K562 (cell line): ENCODE measurements at regions not wholly inside any gene's neighbourhood (a gene's known extent, or its start where the extent isn't known, plus 50 kb on each side); places are given as distances from the start of the nearest gene placed in this dataset.

ENCODE experiments used
- ATAC-seq: fragments of 200-7000 bp; cut with Tn5 transposase; 3 replicates; pipeline ENCODE4 v1.9.1; 2020; ENCODE audit warnings: moderate library complexity
- BruUV-seq: library from RNA; stranded (reverse); fragments of 400-500 nt; replicated peaks from 2 replicates; lab custom pipeline; 2021; lab: Mats Ljungman, UMichigan
- CTCF ChIA-PET: fragments of 300-600 bp; formaldehyde crosslinking; extraction: SDS; loops from one replicate; lab custom pipeline; 2021; ENCODE audit warnings: low intra/inter-chr PET ratio; lab: Yijun Ruan, JAX
- POLR2A ChIA-PET: fragments of 300-600, 350-650 bp; sonication (Branson Sonifier 250); formaldehyde crosslinking; extraction: SDS; loops from one replicate; lab custom pipeline; 2021; ENCODE audit warnings: antibody characterized with exemption, inconsistent platforms; lab: Yijun Ruan, JAX
- DNase-seq, 4 experiments: peaks; one replicate each; pipeline versions ENCODE4 v3.0.0 to v3.0.0-alpha.2; 2011 to 2018; ENCODE audit warnings: low spot score in 3 of 4, mixed read lengths in 3 of 4; ENCODE audit errors: extremely low read depth in 1 of 4
- FAIRE-seq: peaks from 2 replicates; lab custom pipeline; 2011; peaks lifted over from hg19 to GRCh38; lab: Jason Lieb, UNC
- H2AFZ ChIP-seq: 2 replicates; pipeline ENCODE4 v1.6.0; 2011; ENCODE audit warnings: low read depth, low read length, control low read depth, inconsistent platforms
- H3K27ac ChIP-seq: fragments of 200-600 bp; 3 replicates; pipeline ENCODE4 v1.8.0; 2011; ENCODE audit warnings: low read depth, mild to moderate bottlenecking, control low read depth, inconsistent platforms, low read length, moderate library complexity, mixed read lengths; ENCODE audit errors: extremely low read depth
- H3K27me3 ChIP-seq, 2 experiments: fragments of 300-600 bp in 1 of 2; 2 replicates in 1 of 2; 3 replicates in 1 of 2; pipeline versions ENCODE4 v1.6.0 to v1.8.0; 2011; ENCODE audit warnings: inconsistent platforms in 2 of 2, low read length in 2 of 2, mild to moderate bottlenecking in 1 of 2, mixed read lengths in 1 of 2, moderate library complexity in 1 of 2; ENCODE audit not compliant: control insufficient read depth in 2 of 2, insufficient read depth in 2 of 2
- H3K36me3 ChIP-seq: fragments of 300-600 bp; 3 replicates; pipeline ENCODE4 v1.8.0; 2011; ENCODE audit warnings: mild to moderate bottlenecking, low read length, inconsistent platforms; ENCODE audit not compliant: control insufficient read depth, insufficient read depth
- H3K4me1 ChIP-seq, 2 experiments: fragments of 200-600 bp in 1 of 2; replicated peaks in 1 of 2; 2 replicates in 1 of 2; 3 replicates in 1 of 2; pipeline versions ENCODE4 v1.5.1 to v1.8.0; 2011; ENCODE audit warnings: inconsistent platforms in 2 of 2, low read length in 2 of 2, mild to moderate bottlenecking in 1 of 2, mixed read lengths in 1 of 2, moderate library complexity in 1 of 2; ENCODE audit not compliant: control insufficient read depth in 2 of 2, insufficient read depth in 2 of 2
- H3K4me2 ChIP-seq: 2 replicates; pipeline ENCODE4 v1.6.1; 2011; ENCODE audit warnings: low read length, control low read depth, inconsistent platforms, mixed read lengths; ENCODE audit not compliant: insufficient read depth
- H3K4me3 ChIP-seq: fragments of 200-600 bp; sonication (generic), shearing (Covaris generic); 2 replicates; pipeline ENCODE4 v1.5.1; 2016; ENCODE audit warnings: control low read depth, inconsistent platforms
- H3K79me2 ChIP-seq: fragments of 200-600 bp; 3 replicates; pipeline ENCODE4 v1.8.0; 2011; ENCODE audit warnings: low read length, inconsistent platforms; ENCODE audit not compliant: control insufficient read depth, insufficient read depth
- H3K9ac ChIP-seq, 2 experiments: 2 replicates each; pipeline versions ENCODE4 v1.6.0 to v1.6.1; 2011; ENCODE audit warnings: low read depth in 2 of 2, low read length in 2 of 2, control low read depth in 1 of 2, inconsistent platforms in 1 of 2, mild to moderate bottlenecking in 1 of 2, mixed read lengths in 1 of 2; ENCODE audit not compliant: insufficient read depth in 1 of 2
- H3K9me1 ChIP-seq: one replicate; pipeline ENCODE4 v1.6.0; 2011; ENCODE audit warnings: inconsistent platforms, mild to moderate bottlenecking, low read length, moderate library complexity; ENCODE audit not compliant: control insufficient read depth, insufficient read depth
- H3K9me3 ChIP-seq: replicated peaks from 2 replicates; pipeline ENCODE4 v1.5.1; 2011; ENCODE audit warnings: low read depth, low read length, inconsistent platforms; ENCODE audit not compliant: control insufficient read depth, insufficient read depth
- H4K20me1 ChIP-seq: replicated peaks from 2 replicates; pipeline ENCODE4 v1.6.1; 2011; ENCODE audit warnings: low read length, inconsistent platforms, mixed read lengths; ENCODE audit not compliant: control insufficient read depth, insufficient read depth
- CEBPB ChIP-seq: fragments of 450-650 bp; IDR thresholded peaks from 2 replicates; pipeline ENCODE4 v1.6.1; 2016; ENCODE audit warnings: missing genetic modification characterization, missing compliant biosample characterization
- CTCF ChIP-seq, 3 experiments: IDR thresholded peaks in 2 of 3; conservative IDR thresholded peaks in 1 of 3; 2 replicates each; pipeline ENCODE4 v1.5.1; 2011 to 2012; ENCODE audit warnings: low read length in 3 of 3, mild to moderate bottlenecking in 3 of 3, control low read depth in 2 of 3, improper control_type of control experiment in 1 of 3, inconsistent platforms in 1 of 3, low read depth in 1 of 3, mixed read lengths in 1 of 3, moderate library complexity in 1 of 3; ENCODE audit not compliant: insufficient read depth in 2 of 3
- ELF4 ChIP-seq: fragments of 450-650 bp; formaldehyde crosslinking; IDR thresholded peaks from 2 replicates; pipeline ENCODE4 v1.4.0; 2022; ENCODE audit warnings: missing genetic modification characterization
- EP400 ChIP-seq: fragments of 450-650 bp; IDR thresholded peaks from 2 replicates; pipeline ENCODE4 v1.6.1; 2017; ENCODE audit warnings: antibody characterized with exemption, mild to moderate bottlenecking, moderate library complexity
- HDAC8 ChIP-seq: fragments of 450-650 bp; IDR thresholded peaks from 2 replicates; pipeline ENCODE4 v1.6.1; 2016; ENCODE audit warnings: mild to moderate bottlenecking, missing genetic modification characterization, moderate library complexity, missing compliant biosample characterization
- MECOM ChIP-seq: fragments of 250-450 bp; sonication (Bioruptor Pico); IDR thresholded peaks from 2 replicates; pipeline ENCODE4 v1.8.0; 2022; ENCODE audit warnings: inconsistent platforms
- NONO ChIP-seq, 2 experiments: fragments of 200-400 bp in 1 of 2; fragments of 450-650 bp in 1 of 2; formaldehyde crosslinking in 1 of 2; IDR thresholded peaks; 2 replicates each; pipeline ENCODE4 v1.6.1; 2017; ENCODE audit warnings: low read depth in 2 of 2, mild to moderate bottlenecking in 2 of 2, moderate library complexity in 2 of 2, low read length in 1 of 2
- RAD21 ChIP-seq, 2 experiments: fragments of 250-450 bp in 1 of 2; fragments of 450-650 bp in 1 of 2; sonication (Bioruptor Pico) in 1 of 2; formaldehyde crosslinking in 1 of 2; IDR thresholded peaks in 1 of 2; conservative IDR thresholded peaks in 1 of 2; 2 replicates each; pipeline versions ENCODE4 v1.4.0 to v1.8.0; 2020 to 2022; ENCODE audit warnings: mild to moderate bottlenecking in 2 of 2, moderate library complexity in 1 of 2
- RB1 ChIP-seq: fragments of 450-650 bp; IDR thresholded peaks from 2 replicates; pipeline ENCODE4 v1.6.1; 2017; ENCODE audit warnings: low read depth, mild to moderate bottlenecking
- RFX5 ChIP-seq: IDR thresholded peaks from 2 replicates; pipeline ENCODE4 v1.6.1; 2011; ENCODE audit warnings: low read depth, mild to moderate bottlenecking, improper control_type of control experiment, low read length
- SIN3A ChIP-seq, 2 experiments: fragments of 150-350 bp in 1 of 2; IDR thresholded peaks; 2 replicates each; pipeline ENCODE4 v1.6.1; 2011 to 2016; ENCODE audit warnings: borderline replicate concordance in 2 of 2, low read depth in 2 of 2, low read length in 2 of 2, mild to moderate bottlenecking in 2 of 2, moderate library complexity in 2 of 2; ENCODE audit not compliant: control insufficient read depth in 1 of 2
- SMARCE1 ChIP-seq: fragments of 450-650 bp; IDR thresholded peaks from 2 replicates; pipeline ENCODE4 v1.7.1; 2016; ENCODE audit warnings: mild to moderate bottlenecking
- STAG1 ChIP-seq: sonication (generic); formaldehyde crosslinking; IDR thresholded peaks from 2 replicates; pipeline ENCODE4 v1.5.0; 2020; ENCODE audit warnings: missing genetic modification reagents, borderline replicate concordance
- WGBS: fragments of 100-300 bp; shearing (Covaris generic); methylation state at CpG from one replicate; pipeline ENCODE4 v1.1.6; 2016; ENCODE audit warnings: low coverage, mixed read lengths; ENCODE audit not compliant: insufficient coverage; ENCODE audit errors: missing lambda C conversion rate; 5-methylcytosine and 5-hydroxymethylcytosine counted together
- in situ Hi-C: fragments of 300-500 bp; cut with MboI; formaldehyde crosslinking; loops from 4 replicates; pipeline ENCODE4 v1.15.0; 2018; ENCODE audit warnings: inconsistent platforms, mixed read lengths
- intact Hi-C: fragments of 100-400 bp; cut with micrococcal nuclease; formaldehyde crosslinking; loops from 2 replicates; pipeline ENCODE4 v1.14.2; 2022

- no peak overlapping the region for H3K4me2 ChIP-seq
- intact Hi-C loops (loop anchor here (5.0 to 10.0 kb wide), 3 partner anchors 111 to 441 kb away; partner anchors contain the start of gene TRIB2), in situ Hi-C loops (no loop called here)
- H3K9me1 ChIP-seq, result no peaks in the 10 kb centered on the region
- H3K27ac ChIP-seq, result no peak overlapping the region
- POLR2A ChIA-PET, result interaction anchor here (0.6 kb wide), 1 partner anchor 624 kb away, joined by 3 read pairs; no protein-coding TSS in a partner anchor
- peaks cover 5 to 17% of the 10 kb centered on the region in 2 experiments; a peak in 4 of 5 replicates for H3K4me1 ChIP-seq
- no peak for DNase-seq
- CTCF ChIA-PET, result no interaction called here
- TF ChIP-seq HDAC8 (tag) (no peak), RB1 (no peak)
- no peak for FAIRE-seq
- no peaks in the 10 kb centered on the region for H3K27me3 ChIP-seq
- no peaks in the 10 kb centered on the region for H3K79me2 ChIP-seq
- H3K9me3 ChIP-seq, result no peaks in the 10 kb centered on the region
- no peaks in the 10 kb centered on the region for H4K20me1 ChIP-seq
- no peak overlapping the region for H3K9ac ChIP-seq
- no TSS peak for BruUV-seq
- no peak for ATAC-seq
- H3K4me3 ChIP-seq, result no peak overlapping the region
- no peaks in the 10 kb centered on the region for H3K36me3 ChIP-seq
- WGBS, result 39% methylated on average over 2 of the region's 2 CpGs
- no peak overlapping the region for H2AFZ ChIP-seq
These were observed 110.8 kb upstream of the TRIB2 start for GRCh38 chr2:12605936-12606335.

- in situ Hi-C loops, result no loop called here
- Histone ChIP-seq H3K9ac (peak overlapping the region in 1 of 2 experiments; percentile 6; a peak in 1 of 4 replicates), H3K9me3 (no peaks in the 10 kb centered on the region), H3K4me1 (peaks cover 5 to 17% of the 10 kb centered on the region in 2 experiments; a peak in 4 of 5 replicates), H4K20me1 (no peaks in the 10 kb centered on the region), H3K36me3 (no peaks in the 10 kb centered on the region), H3K9me1 (no peaks in the 10 kb centered on the region), H3K27me3 (no peaks in the 10 kb centered on the region), H3K79me2 (no peaks in the 10 kb centered on the region), H3K27ac (no peak overlapping the region), H3K4me3 (no peak overlapping the region), H3K4me2 (no peak overlapping the region), H2AFZ (peak overlapping the region; percentile 45)
- intact Hi-C loops, result loop anchor here (5.0 to 10.0 kb wide), 3 partner anchors 111 to 442 kb away; partner anchors contain the start of gene TRIB2
- ATAC-seq (peak; percentile 85), FAIRE-seq (peak; percentile 73), DNase-seq (peak in 1 of 4 experiments; percentile 33)
- no TSS peak for BruUV-seq
- ChIA-PET CTCF (no interaction called here), POLR2A (no interaction called here)
- WGBS, result 28% methylated on average over 5 of the region's 5 CpGs
- TF ChIP-seq SMARCE1 (no peak), SIN3A (IDR thresholded peaks at IDR 0.05; ENCODE audit: borderline replicate concordance in 2 of 2, control insufficient read depth in 1 of 2, low read depth in 2 of 2, low read length in 2 of 2) (no peak), NONO (IDR thresholded peaks at IDR 0.05; ENCODE audit: low read depth in 2 of 2, low read length in 1 of 2) (no peak), EP400 (no peak), CTCF (IDR thresholded peaks at IDR 0.05 in 2 of 3, conservative IDR thresholded peaks at IDR 0.05 in 1 of 3; ENCODE audit: insufficient read depth in 2 of 3, low read depth in 1 of 3, low read length in 3 of 3) (peak in 2 of 3 experiments; percentile 22 to 39; a peak in 2 of 6 replicates), CEBPB (tag) (no peak), RAD21 (CRISPR knock-in tag; conservative IDR thresholded peaks at IDR 0.05 in 1 of 2, IDR thresholded peaks at IDR 0.05 in 1 of 2) (peak in 1 of 2 experiments; percentile 43; a peak in 2 of 4 replicates), MECOM (no peak), STAG1 (CRISPR knock-in tag) (no peak), ELF4 (CRISPR knock-in tag) (no peak), RFX5 (no peak)
These were observed 110.2 kb upstream of the TRIB2 start for GRCh38 chr2:12606472-12607000.
